GM19397 (cell line): ENCODE measurements at regions not wholly inside any gene's neighbourhood (a gene's known extent, or its start where the extent isn't known, plus 50 kb on each side); places are given as distances from the start of the nearest gene placed in this dataset.
A peak's percentile ranks its signal among the peaks of the same experiment; 100 is the strongest.
"Not testable (repeated sequence)": the region's sequence is repeated elsewhere in the genome, so short reads cannot be mapped to it uniquely, and the experiment has no call there.

ENCODE experiments used
- ATAC-seq: cut with Tn5 transposase; IDR thresholded peaks from one replicate; pipeline ENCODE4 v1.9.1; 2021; ENCODE audit warnings: mild to moderate bottlenecking, moderate library complexity; ENCODE audit not compliant: unreplicated experiment

DNA sequence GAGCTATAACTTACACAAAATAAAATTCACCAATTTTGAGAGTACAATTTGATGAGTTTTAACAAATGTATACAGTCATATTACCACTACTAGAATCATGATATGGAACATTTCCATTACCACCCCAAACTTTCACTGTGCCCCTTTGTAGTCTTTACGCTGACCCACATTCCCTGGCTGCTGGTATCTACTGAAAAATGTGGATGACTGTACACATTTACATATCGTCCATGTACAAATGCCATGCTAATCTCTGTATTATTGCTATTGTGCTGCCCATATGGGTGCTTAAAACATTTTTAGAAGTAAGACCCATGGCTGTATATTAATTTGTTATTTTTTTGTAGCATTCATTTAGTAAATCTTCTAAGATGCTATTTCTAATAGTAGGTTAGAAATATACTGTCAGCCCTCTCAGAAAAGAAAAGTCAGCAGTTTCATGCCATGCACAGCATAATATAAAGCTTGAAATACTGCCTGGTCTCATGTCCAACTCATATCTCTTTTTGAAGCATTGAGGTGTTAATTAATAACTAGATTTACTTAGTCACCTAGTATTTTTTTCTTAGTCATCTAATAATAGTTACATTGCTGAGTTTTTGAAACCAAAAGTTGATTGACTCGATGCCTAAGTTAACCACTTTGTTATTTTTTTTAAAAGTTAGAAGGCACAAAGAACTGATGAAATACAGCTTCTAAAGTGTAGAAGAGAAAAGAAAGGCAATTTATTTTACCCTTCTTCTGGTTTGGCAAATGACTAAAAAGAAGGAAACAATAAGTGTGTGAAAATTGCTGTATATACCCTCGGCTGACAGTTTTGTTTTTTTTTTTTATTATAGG lies 188.3 kb upstream of the MEF2C start:
- peak; percentile 65 for ATAC-seq

DNA sequence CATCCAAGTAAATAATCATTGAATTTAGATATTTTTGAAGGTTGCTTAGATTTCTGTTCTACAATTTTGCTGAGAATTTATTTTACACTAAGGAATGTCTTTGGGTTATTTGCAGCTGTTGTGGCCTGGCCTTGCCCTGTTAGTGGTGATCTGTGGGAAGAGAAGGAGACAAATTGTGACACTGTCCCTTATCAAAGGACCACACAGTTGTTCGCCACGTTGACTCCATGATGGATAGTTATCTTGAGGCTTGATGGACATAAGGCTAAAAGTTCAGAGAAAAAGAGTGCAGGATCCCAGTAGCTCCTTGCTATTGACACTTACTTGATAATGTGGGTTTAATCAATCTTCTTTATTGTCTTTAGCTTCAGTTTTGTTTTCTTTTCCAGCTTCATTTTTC lies 186.6 kb upstream of the MEF2C start:
- ATAC-seq: no peak

DNA sequence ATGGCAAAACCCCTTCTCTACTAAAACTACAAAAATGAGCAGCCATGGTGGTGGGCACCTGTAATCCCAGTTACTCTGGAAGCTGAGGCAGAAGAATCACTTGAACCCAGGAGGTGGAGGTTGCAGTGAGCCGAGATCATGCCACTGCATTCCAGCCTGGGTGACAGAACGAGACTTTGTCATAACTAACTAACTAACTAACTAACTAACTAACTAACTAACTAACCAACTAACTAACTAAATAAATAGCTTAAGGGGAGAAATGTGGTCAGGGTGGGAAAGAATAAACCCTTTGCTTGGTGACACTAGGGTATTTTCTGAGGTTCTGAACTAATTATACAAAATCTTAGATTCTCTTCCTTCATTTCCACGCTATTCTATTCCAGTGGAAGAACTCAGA lies 184.4 kb upstream of the MEF2C start:
- ATAC-seq: no peak

DNA sequence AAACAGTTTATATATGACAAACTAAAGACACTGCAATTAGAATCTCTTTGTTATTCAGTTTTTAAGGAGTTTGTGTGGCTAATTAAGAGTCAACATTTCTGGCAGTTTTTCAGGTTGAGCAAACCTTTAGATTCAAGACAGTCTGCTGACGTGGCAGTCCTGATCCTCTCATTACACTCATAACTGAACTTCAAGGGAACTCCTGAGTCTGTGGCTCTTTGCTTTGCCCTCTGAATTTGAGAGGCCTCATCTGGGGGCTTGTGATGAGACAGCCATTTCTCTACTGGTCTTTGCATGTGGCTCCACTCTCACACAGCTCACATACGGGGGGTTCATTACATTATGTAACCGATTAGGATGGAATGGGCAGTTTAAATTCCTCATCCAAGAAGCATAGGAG lies 182.9 kb upstream of the MEF2C start:
- peak; percentile 69 for ATAC-seq

DNA sequence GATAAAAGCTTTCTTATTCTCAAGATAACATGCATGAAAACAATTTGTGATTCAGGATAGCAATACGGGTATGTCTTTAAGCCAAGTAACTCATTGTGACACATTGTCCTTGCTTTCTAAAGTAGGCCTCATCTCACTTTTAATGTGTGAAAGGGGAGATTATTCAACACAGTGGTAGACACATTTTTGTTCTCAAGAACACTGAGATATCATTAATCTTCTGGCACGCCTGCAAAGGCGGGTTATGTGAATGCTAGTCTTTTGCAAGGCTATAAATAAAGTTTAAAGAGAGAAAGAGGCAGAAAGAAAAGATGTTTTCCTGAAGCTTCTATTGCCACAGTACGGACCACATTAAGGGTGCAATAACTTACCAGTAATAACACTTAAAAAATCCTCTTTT lies 181.8 kb upstream of the MEF2C start:
- no peak for ATAC-seq

DNA sequence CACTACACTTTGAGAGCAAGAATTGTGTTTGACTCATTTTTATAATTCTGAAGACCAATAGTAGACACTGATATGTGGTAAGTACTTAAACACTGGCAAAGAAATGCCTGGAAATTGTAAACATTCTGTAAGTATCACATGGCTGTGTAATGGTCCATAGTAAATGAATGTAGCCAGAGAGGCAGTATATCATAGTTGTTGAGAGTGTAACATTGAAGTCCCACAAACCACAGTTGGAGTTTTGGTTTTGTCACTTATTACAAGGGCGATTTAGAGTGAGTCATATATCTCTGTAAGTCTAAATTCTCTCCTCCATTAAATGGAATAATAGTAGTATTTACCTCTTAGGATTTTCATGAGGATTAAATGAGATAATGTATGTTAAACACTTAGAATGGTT lies 181.1 kb upstream of the MEF2C start:
- no peak for ATAC-seq

DNA sequence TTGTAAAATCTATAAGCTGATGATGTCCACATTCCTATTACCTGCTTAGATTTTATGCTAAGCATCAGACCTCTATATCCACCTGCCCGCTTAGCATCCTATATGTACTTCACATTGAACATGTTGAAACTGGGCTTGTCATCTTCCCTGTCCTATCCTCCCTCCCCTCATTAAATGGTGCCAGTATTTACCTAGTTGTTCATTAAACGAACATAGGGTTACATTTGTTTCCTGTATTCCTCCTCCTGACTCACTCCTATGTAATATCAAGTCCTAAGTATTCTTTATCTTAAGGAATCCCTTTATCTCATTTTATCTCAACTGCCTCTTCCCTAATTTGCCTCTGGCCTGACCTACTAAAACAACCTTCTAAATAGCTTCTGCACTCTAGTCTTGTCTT lies 177.8 kb upstream of the MEF2C start:
- no peak for ATAC-seq

DNA sequence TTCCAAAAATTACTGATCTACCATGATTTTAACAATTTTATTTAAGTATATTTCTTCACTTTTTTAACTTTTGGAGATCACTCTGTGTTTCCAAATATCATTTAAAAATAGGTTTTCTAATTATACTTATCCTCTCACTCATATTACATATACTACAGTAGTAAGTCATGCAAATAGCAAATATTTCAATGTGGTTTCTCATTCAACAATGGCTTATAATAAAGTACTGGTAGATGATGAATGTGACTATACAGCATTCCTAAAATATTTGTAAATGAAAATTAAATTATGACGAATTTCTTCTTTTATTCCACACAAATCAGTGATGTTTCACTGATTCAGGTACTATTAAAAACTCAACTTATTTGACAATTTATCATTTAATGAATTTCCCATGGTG lies 176.3 kb upstream of the MEF2C start:
- no peak for ATAC-seq

DNA sequence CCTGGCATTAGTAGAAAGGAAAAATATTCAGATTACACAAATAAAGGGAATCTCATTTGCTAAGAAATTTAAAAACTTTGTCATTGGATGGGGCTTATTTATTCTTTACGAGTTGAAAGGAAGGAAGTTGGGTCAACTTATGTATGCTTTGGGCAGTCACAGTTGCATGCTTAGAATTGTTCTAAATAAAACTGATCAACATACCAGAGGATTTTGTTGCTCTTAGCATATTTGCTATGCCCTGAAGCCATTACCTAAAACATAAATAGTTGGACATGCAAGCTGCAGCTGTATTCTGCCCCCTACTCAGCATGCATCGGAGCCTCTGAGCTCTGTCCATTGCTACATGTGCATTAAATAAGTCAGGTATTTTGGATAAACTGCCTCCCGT lies 172.7 kb upstream of the MEF2C start:
- no peak for ATAC-seq

DNA sequence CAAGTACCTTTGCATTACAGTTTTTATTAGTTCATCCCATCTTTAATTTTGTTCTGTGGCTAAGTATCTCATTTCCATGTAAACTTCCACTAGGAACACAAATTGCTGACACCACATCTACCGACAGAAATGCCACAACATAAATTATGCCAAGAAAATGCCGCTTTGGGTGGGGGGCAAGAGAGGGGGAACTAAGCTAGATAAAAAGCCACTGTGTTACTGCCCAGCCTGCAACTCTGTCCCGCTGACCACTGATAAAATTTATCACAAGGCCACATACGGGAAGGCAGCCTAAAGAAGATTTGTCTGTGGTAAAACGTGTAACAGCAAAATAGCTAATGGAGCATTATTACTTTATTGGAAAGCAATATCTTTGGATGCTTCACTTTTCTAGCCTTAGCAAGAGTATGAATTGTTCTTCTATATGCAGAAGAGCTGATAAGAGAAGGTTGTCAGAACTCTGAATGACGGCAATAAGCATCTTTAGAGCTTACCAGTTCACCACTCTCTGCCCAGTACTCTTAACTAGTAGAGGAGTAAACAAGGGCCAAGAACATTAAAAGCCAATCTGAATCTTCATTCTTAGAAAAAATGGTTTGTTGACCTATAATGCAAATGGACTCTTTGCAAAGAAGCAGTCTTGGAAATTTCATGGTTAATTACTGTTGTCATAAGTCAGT lies 172.2 kb upstream of the MEF2C start:
- no peak for ATAC-seq

DNA sequence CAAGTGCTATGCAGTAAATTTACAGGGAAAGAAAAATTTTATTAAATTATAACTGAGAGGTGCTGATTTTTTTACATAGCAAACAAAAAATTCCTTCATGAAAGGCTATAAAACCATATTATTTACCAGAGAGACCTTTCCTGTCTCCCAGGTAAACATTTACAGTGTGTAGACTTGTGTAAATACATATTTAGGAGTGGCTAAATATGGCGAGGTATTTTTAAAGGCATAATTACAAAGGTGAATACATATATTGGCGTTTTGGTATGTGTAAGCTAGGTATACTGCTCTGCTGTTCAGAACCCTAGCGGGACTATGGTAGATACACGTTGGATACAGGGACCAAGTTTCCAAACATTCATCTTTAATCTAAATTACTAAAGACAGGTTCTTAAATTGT lies 170.6 kb upstream of the MEF2C start:
- ATAC-seq: no peak

DNA sequence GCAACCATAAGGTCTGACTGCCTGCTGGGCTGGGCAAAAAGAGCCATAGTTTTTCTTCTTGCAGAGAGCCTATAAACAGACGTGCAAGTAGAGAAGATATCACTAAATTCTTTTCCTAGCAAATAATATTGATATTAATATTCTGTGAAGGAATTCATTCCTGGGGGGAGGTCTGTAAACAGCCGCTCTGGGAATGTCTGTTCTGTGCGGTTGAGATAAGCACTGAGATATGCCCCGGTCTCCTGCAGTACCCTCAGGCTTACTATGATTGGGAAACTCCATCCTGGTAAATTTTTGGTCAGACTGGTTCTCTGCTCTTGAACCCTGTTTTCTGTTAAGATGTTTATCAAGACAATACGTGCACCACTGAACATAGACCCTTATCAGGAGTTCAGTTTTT lies 167.1 kb upstream of the MEF2C start:
- not testable (repeated sequence) for ATAC-seq

DNA sequence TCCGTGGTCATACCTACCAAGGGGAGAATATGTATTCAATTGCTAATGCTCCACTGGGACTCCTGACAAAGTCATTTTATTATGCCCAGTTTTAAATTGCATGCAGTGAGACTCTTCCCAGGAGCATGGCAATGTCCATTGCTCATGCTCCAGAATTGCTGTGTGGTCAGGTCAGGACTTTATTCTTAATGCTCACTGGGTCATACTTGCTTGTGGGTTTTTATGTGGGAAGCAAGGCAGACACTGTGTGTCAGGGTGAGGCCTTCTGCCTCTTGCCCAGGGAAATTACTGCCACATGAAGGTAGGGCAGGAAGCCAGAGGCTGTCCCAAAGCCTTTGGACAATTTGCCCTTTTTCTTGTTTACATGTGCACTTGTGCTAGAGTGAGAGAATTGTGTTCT lies 164.6 kb upstream of the MEF2C start:
- no peak for ATAC-seq

DNA sequence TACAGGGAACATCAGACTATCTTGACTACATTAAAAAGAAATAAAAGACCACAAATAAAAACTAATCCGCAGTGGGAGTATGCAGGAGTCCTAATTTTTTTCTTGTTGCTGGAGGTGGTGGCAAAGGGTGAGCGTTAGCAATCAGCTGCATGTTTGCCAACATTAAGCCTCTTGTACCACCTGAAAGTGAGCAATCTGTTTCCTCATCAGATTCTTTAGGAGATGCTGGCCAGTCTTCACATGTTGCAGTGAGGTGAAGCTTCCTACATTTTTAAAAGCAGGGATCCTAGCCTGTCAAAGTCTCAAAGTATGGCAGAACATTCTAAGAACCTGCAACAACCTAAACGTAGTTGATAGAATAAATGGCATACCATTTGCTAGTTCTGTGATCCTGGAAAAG lies 162.2 kb upstream of the MEF2C start:
- ATAC-seq: no peak

DNA sequence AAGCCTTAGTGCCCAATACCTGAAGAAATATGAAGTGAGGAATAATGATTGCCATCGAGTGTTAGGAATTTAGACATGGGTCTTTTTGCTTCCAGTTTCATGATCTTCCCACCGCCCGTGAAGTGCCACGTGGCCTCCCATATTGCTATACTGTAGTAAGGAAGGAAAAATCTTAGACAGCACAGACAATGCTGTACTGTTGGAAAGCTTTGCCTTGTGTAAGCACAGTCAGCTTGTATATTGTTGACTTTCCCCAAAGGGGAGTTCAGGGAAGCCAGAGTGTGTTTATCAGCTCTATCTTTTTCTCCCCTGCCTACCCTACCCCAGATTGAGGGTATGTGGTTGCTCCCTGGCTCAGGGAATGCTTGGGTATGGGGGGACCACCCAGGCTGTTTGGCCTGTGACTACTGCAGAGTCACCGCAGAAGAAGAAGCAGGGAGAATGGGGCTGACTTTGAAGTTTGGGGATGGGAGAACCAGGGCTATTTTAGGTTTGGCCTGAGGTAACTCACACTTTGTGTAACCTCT lies 161.8 kb upstream of the MEF2C start:
- ATAC-seq: no peak

DNA sequence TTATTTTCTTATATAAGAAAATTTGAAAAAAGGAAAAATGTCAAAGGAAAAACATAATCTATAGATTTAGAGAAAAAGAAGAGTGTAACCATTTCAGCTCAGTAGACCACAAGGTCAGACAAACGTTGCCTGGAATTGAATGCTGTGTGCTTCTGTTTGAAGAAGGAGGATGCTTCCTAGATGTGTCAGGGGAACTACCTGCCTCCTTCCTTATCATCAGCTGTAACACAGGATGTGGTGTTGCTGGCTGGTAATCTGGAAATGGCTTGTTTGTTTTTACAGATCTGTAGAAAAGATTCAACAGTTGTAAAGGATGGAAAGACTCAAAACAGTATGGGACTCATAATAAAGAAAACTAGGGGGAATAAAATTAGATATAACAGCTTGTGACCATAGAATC lies 160.7 kb upstream of the MEF2C start:
- ATAC-seq: peak; percentile 73

DNA sequence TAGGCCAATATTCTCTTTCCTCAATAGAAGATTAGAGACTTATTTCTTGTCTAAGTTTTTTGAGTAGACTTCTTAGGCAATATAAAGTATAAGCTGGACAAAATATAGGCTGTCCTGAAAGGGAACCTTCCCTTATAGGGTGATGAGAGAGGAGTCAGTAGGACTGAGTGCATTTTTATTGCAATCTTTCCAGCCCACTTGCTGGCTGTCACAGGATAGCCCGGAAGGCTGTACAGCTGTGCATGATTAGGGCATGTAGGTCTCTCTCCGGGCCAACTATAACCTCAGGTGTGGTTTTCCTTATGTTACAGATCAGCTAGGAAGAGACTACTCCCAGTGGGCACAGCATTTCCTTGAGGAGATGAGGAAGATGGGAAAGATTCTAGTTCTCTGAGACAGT lies 159.8 kb upstream of the MEF2C start:
- no peak for ATAC-seq

DNA sequence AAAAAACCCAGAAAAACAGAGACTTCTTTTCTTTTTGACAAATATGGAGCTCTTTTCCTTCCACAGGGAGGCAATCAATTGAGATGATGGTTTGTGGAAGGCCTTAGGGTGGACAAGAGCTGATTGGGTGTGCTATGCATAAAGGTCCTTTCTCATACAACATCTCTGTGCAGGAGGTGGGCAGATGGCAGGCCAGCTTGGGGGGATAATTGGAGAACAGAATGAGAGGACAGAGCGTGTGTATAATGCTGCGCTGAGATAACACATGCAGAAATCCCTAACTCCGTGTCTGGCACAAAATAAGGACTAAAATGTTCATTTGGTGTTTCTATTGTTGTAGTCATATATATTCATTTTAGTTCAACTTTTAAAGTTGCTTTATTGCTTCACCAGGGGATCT lies 159.0 kb upstream of the MEF2C start:
- ATAC-seq: no peak

DNA sequence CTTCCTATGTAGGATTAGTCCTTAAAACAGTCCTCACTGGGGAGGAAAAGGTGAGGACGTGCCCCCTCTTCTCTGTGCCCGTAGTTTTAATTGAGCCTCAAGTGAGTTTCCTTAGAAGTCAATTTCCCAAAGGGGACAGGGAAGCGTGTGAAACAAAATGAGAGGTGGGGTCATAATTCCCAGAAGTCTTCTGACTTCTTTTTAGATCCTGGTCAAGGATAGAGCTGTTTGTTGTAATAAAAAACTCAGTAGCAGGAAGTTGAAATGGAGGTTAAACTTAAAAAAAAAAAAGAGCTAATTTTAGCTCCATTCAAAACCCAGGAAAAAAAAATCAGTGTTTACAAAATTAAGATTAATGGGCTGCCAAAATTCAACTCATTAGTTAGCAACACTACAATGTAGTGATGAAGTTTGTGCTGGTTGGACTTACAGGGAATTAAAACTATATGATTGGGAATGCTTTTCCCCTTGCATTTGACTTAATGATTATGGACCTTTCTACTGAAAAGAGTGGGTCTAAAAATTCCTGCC lies 158.3 kb upstream of the MEF2C start:
- no peak for ATAC-seq

DNA sequence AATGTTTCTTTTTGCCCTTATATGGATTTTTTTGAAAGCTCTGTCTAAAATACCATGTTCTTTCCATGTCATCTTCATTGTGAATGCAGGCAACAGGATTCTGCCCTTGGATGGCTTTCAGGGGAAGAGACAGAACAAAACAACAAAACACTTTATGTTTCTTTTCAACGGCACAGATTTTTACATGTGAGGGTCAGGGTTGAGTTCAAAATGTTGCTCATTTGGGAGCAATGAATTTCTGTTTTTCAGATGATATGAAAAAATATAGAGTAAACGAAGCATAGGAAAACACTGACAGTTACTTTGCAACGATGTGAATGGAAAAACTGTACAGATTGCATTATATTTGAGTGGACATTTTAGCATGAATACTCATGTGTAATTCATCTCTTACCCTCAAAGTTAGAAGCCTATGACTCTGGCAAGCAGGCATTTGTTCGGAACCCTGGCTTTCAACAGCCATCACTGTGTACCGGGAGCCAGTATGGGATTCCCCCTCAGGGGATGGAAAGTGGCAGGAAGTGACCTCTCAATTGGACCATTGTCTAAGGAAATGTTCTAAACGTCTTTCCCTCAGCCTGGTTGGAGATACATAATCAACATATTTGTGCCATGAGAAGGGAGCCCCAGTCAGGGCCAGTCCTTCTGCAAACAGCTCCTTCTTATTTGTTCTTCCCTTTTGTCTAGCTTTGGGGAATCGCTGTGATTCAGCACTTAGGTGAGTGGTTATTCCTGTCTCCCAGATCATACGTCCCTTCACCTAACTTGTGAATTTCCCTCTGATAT lies 153.9 kb upstream of the MEF2C start:
- no peak for ATAC-seq

DNA sequence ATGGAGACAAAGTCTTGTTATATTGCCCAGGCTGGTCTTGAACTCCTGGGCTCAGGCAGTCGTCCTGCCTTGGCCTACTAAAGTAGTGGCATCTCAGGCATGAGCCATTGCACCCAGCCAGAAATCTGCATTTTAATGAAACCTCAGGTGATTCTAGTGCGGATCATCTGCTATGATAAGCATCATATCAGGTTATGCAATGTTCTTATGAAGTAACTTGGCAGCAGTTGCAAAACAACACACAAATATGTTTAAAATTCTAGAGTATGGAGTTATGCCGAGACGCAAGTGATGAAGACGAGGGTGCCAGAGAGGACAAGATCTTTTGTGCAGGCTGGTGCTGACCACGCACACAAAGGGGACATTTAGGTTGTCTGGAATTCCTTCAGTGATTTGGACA lies 153.2 kb upstream of the MEF2C start:
- ATAC-seq: no peak
